GM23338 (cell line): ENCODE measurements at regions not wholly inside any gene's neighbourhood (a gene's known extent, or its start where the extent isn't known, plus 50 kb on each side); places are given as distances from the start of the nearest gene placed in this dataset.

Experiments used
- ATAC-seq: fragments of 200-7000 bp; cut with Tn5 transposase; 3 replicates; pipeline ENCODE4 v1.9.1; 2020
- DNase-seq: peaks from one replicate; pipeline ENCODE4 v3.0.0-alpha.2; 2015; ENCODE audit warnings: low spot score
- H2AFZ ChIP-seq: fragments of 200-600 bp; sonication (generic); 2 replicates; pipeline ENCODE4 v1.8.0; 2016; ENCODE audit warnings: antibody characterized with exemption, mild to moderate bottlenecking, moderate library complexity
- H3F3A ChIP-seq: fragments of 200-600 bp; sonication (generic); replicated peaks from 2 replicates; pipeline ENCODE4 v1.8.0; 2017; ENCODE audit warnings: antibody characterized with exemption, mixed run types, low read depth
- H3K27ac ChIP-seq: fragments of 200-600 bp; sonication (generic); 2 replicates; pipeline ENCODE4 v1.6.1; 2016; ENCODE audit warnings: low read depth
- H3K27me3 ChIP-seq: fragments of 200-600 bp; sonication (generic); 2 replicates; pipeline ENCODE4 v1.8.0; 2016; ENCODE audit warnings: mild to moderate bottlenecking, mixed run types, moderate library complexity; ENCODE audit not compliant: insufficient read depth
- H3K36me3 ChIP-seq: fragments of 200-600 bp; sonication (generic); 2 replicates; pipeline ENCODE4 v1.8.0; 2016; ENCODE audit warnings: mild to moderate bottlenecking; ENCODE audit not compliant: insufficient read depth
- H3K4me1 ChIP-seq: fragments of 200-600 bp; sonication (generic); 2 replicates; pipeline ENCODE4 v1.8.0; 2016; ENCODE audit warnings: mild to moderate bottlenecking, moderate library complexity; ENCODE audit not compliant: insufficient read depth
- H3K4me2 ChIP-seq: fragments of 200-600 bp; sonication (generic); 2 replicates; pipeline ENCODE4 v1.7.1; 2017; ENCODE audit warnings: mixed run types
- H3K4me3 ChIP-seq: fragments of 200-600 bp; sonication (generic); 2 replicates; pipeline ENCODE4 v1.6.1; 2016; ENCODE audit warnings: mixed run types
- H3K79me2 ChIP-seq: fragments of 200-600 bp; sonication (generic); replicated peaks from 2 replicates; pipeline ENCODE4 v1.8.0; 2017; ENCODE audit warnings: mild to moderate bottlenecking; ENCODE audit not compliant: insufficient read depth
- H3K9me2 ChIP-seq: fragments of 200-600 bp; sonication (generic); 2 replicates; pipeline ENCODE4 v1.8.0; 2017; ENCODE audit not compliant: insufficient read depth
- H4K20me1 ChIP-seq: fragments of 200-600 bp; sonication (generic); replicated peaks from 2 replicates; pipeline ENCODE4 v1.8.0; 2017; ENCODE audit warnings: mild to moderate bottlenecking; ENCODE audit not compliant: insufficient read depth
- H3K27ac Mint-ChIP-seq: 2 replicates; pipeline ENCODE4 v1.8.0; 2020; ENCODE audit warnings: inconsistent platforms, mild to moderate bottlenecking, moderate library complexity, mixed read lengths
- H3K27me3 Mint-ChIP-seq: 3 replicates; pipeline ENCODE4 v1.8.0; 2022; ENCODE audit warnings: low read depth, mild to moderate bottlenecking, moderate library complexity, mixed read lengths, inconsistent platforms; ENCODE audit not compliant: insufficient read depth, poor library complexity
- H3K36me3 Mint-ChIP-seq: 3 replicates; pipeline ENCODE4 v1.8.0; 2021; ENCODE audit warnings: low read depth, mild to moderate bottlenecking, inconsistent platforms, moderate library complexity, mixed read lengths
- H3K4me1 Mint-ChIP-seq: 3 replicates; pipeline ENCODE4 v1.8.0; 2020; ENCODE audit warnings: mild to moderate bottlenecking, inconsistent platforms, mixed read lengths
- H3K4me3 Mint-ChIP-seq: 3 replicates; pipeline ENCODE4 v1.8.0; 2021; ENCODE audit warnings: moderate library complexity, mild to moderate bottlenecking, inconsistent platforms, mixed read lengths
- H3K9me3 Mint-ChIP-seq: 3 replicates; pipeline ENCODE4 v1.8.0; 2020; ENCODE audit warnings: moderate library complexity, mild to moderate bottlenecking, inconsistent platforms, mixed read lengths
- CREB1 ChIP-seq: fragments of 250-450 bp; sonication (Bioruptor Pico); IDR thresholded peaks from 2 replicates; pipeline ENCODE4 v1.5.0; 2020; ENCODE audit warnings: low read depth, mild to moderate bottlenecking, moderate library complexity
- CTCF ChIP-seq, 2 experiments: fragments of 200-600 bp in 1 of 2; sonication (generic) in 1 of 2; conservative IDR thresholded peaks; 2 replicates each; pipeline versions ENCODE4 v1.5.1 to v1.6.1; 2016 to 2017; ENCODE audit warnings: antibody characterized with exemption in 2 of 2, low read depth in 2 of 2, mild to moderate bottlenecking in 2 of 2, moderate library complexity in 1 of 2
- ETS1 ChIP-seq: IDR thresholded peaks from 2 replicates; pipeline ENCODE4 v1.6.1; 2016; ENCODE audit warnings: antibody characterized with exemption
- EZH2 ChIP-seq: fragments of 200-600 bp; sonication (generic); IDR thresholded peaks from one replicate; pipeline ENCODE4 v1.8.0; 2017; ENCODE audit warnings: antibody characterized with exemption, mild to moderate bottlenecking, low read depth; ENCODE audit not compliant: unreplicated experiment
- EZH2phosphoT487 ChIP-seq: fragments of 200-600 bp; sonication (generic); IDR thresholded peaks from one replicate; pipeline ENCODE4 v1.8.1; 2018; ENCODE audit warnings: antibody characterized with exemption; ENCODE audit not compliant: unreplicated experiment
- JUNB ChIP-seq: IDR thresholded peaks from one replicate; pipeline ENCODE4 v1.6.1; 2016; ENCODE audit warnings: antibody characterized with exemption; ENCODE audit not compliant: unreplicated experiment
- NANOG ChIP-seq: IDR thresholded peaks from 2 replicates; pipeline ENCODE4 v1.6.1; 2016; ENCODE audit warnings: antibody characterized with exemption, borderline replicate concordance
- POLR2AphosphoS5 ChIP-seq: IDR thresholded peaks from 2 replicates; pipeline ENCODE4 v1.6.1; 2016; ENCODE audit warnings: antibody characterized with exemption, low read depth
- REST ChIP-seq: IDR thresholded peaks from one replicate; pipeline ENCODE4 v1.6.1; 2018; ENCODE audit warnings: antibody characterized with exemption; ENCODE audit not compliant: unreplicated experiment
- STAT1 ChIP-seq: IDR thresholded peaks from one replicate; pipeline ENCODE4 v1.6.1; 2016; ENCODE audit warnings: antibody characterized with exemption; ENCODE audit not compliant: unreplicated experiment
- ZNF114 ChIP-seq: fragments of 250-450 bp; sonication (Bioruptor Pico); IDR thresholded peaks from 2 replicates; pipeline ENCODE4 v1.5.0; 2020; ENCODE audit warnings: mild to moderate bottlenecking, moderate library complexity
- ZNF331 ChIP-seq: fragments of 250-450 bp; sonication (Bioruptor Pico); IDR thresholded peaks from 2 replicates; pipeline ENCODE4 v1.5.0; 2020; ENCODE audit warnings: low read depth, mild to moderate bottlenecking, moderate library complexity
- TF ChIP-seq, protein P1 (sequence below): fragments of 250-450 bp; sonication (Bioruptor Pico); IDR thresholded peaks from 2 replicates; pipeline ENCODE4 v1.5.0; 2020; ENCODE audit warnings: mild to moderate bottlenecking, moderate library complexity

GRCh38 chr4:144820011-144820727, 174.2 kb downstream of the HHIP start:
- no peak overlapping the region for H3K4me3 ChIP-seq
- Mint-ChIP-seq H3K27ac (no peak overlapping the region), H3K36me3 (no peaks in the 10 kb centered on the region), H3K27me3 (peaks cover 2% of the 10 kb centered on the region), H3K9me3 (peaks cover 3% of the 10 kb centered on the region; the same call in 1 of the 3 replicates), H3K4me1 (no peaks in the 10 kb centered on the region), H3K4me3 (no peak overlapping the region)
- H3K79me2 ChIP-seq, result no peaks in the 10 kb centered on the region
- no peaks in the 10 kb centered on the region for H3K36me3 ChIP-seq
- no peak overlapping the region for H3K4me2 ChIP-seq
- ATAC-seq, result no peak
- no peaks in the 10 kb centered on the region for H3K27me3 ChIP-seq
- no peak for DNase-seq
- H3K4me1 ChIP-seq, result no peaks in the 10 kb centered on the region
- H2AFZ ChIP-seq, result no peak overlapping the region
- H4K20me1 ChIP-seq, result no peaks in the 10 kb centered on the region
- no peaks in the 10 kb centered on the region for H3F3A ChIP-seq
- H3K9me2 ChIP-seq, result no peaks in the 10 kb centered on the region
- no peak overlapping the region for H3K27ac ChIP-seq
- TF ChIP-seq CTCF (conservative IDR thresholded peaks at IDR 0.05; ENCODE audit: low read depth in 2 of 2), result no peak
- TF ChIP-seq EZH2phosphoT487, result no peak
- no peak for TF ChIP-seq POLR2AphosphoS5
- TF ChIP-seq ZNF331 (CRISPR knock-in tag), result no peak
- TF ChIP-seq, protein P1, sequence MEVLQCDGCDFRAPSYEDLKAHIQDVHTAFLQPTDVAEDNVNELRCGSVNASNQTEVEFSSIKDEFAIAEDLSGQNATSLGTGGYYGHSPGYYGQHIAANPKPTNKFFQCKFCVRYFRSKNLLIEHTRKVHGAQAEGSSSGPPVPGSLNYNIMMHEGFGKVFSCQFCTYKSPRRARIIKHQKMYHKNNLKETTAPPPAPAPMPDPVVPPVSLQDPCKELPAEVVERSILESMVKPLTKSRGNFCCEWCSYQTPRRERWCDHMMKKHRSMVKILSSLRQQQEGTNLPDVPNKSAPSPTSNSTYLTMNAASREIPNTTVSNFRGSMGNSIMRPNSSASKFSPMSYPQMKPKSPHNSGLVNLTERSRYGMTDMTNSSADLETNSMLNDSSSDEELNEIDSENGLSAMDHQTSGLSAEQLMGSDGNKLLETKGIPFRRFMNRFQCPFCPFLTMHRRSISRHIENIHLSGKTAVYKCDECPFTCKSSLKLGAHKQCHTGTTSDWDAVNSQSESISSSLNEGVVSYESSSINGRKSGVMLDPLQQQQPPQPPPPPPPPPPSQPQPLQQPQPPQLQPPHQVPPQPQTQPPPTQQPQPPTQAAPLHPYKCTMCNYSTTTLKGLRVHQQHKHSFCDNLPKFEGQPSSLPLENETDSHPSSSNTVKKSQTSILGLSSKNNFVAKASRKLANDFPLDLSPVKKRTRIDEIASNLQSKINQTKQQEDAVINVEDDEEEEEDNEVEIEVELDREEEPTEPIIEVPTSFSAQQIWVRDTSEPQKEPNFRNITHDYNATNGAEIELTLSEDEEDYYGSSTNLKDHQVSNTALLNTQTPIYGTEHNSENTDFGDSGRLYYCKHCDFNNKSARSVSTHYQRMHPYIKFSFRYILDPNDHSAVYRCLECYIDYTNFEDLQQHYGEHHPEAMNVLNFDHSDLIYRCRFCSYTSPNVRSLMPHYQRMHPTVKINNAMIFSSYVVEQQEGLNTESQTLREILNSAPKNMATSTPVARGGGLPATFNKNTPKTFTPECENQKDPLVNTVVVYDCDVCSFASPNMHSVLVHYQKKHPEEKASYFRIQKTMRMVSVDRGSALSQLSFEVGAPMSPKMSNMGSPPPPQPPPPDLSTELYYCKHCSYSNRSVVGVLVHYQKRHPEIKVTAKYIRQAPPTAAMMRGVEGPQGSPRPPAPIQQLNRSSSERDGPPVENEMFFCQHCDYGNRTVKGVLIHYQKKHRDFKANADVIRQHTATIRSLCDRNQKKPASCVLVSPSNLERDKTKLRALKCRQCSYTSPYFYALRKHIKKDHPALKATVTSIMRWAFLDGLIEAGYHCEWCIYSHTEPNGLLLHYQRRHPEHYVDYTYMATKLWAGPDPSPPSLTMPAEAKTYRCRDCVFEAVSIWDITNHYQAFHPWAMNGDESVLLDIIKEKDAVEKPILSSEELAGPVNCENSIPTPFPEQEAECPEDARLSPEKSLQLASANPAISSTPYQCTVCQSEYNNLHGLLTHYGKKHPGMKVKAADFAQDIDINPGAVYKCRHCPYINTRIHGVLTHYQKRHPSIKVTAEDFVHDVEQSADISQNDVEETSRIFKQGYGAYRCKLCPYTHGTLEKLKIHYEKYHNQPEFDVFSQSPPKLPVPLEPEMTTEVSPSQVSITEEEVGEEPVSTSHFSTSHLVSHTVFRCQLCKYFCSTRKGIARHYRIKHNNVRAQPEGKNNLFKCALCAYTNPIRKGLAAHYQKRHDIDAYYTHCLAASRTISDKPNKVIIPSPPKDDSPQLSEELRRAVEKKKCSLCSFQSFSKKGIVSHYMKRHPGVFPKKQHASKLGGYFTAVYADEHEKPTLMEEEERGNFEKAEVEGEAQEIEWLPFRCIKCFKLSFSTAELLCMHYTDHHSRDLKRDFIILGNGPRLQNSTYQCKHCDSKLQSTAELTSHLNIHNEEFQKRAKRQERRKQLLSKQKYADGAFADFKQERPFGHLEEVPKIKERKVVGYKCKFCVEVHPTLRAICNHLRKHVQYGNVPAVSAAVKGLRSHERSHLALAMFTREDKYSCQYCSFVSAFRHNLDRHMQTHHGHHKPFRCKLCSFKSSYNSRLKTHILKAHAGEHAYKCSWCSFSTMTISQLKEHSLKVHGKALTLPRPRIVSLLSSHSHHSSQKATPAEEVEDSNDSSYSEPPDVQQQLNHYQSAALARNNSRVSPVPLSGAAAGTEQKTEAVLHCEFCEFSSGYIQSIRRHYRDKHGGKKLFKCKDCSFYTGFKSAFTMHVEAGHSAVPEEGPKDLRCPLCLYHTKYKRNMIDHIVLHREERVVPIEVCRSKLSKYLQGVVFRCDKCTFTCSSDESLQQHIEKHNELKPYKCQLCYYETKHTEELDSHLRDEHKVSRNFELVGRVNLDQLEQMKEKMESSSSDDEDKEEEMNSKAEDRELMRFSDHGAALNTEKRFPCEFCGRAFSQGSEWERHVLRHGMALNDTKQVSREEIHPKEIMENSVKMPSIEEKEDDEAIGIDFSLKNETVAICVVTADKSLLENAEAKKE (CRISPR knock-in tag), result no peak
- no peak for TF ChIP-seq EZH2
- no peak for TF ChIP-seq REST
- no peak for TF ChIP-seq NANOG
- TF ChIP-seq CREB1 (CRISPR knock-in tag), result no peak
- TF ChIP-seq STAT1, result no peak
- no peak for TF ChIP-seq JUNB
- no peak for TF ChIP-seq ZNF114 (CRISPR knock-in tag)
- no peak for TF ChIP-seq ETS1
